ENCODE measurements at regions not wholly inside any gene's neighbourhood (a gene's known extent, or its start where the extent isn't known, plus 50 kb on each side); places are given as distances from the start of the nearest gene placed in this dataset.

- TF ChIP-seq CTCF (conservative IDR thresholded peaks at IDR 0.05; ENCODE audit: low read length) (no peak), EZH2phosphoT487 (IDR thresholded peaks at IDR 0.05; ENCODE audit: borderline replicate concordance, low read depth, low read length) (no peak)
These were observed 334.4 kb upstream of the SALL3 start for GRCh38 chr18:78645216-78645615.
